ENCODE measurements at regions not wholly inside any gene's neighbourhood (a gene's known extent, or its start where the extent isn't known, plus 50 kb on each side); places are given as distances from the start of the nearest gene placed in this dataset.

- H3K27me3 Mint-ChIP-seq, result no peaks in the 10 kb centered on the region
- H3K4me3 Mint-ChIP-seq, result no peak overlapping the region
- H3K4me1 Mint-ChIP-seq, result no peaks in the 10 kb centered on the region
- H3K36me3 Mint-ChIP-seq, result no peaks in the 10 kb centered on the region
- no peak overlapping the region for H3K27ac Mint-ChIP-seq
- H3K9me3 Mint-ChIP-seq, result no peaks in the 10 kb centered on the region
- no peak for ATAC-seq
Observed at GRCh38 chr15:55003965-55004873, 192.5 kb downstream of the RSL24D1 start.

GRCh38 chr15:54998661-54999060, 198.1 kb downstream of the RSL24D1 start:
- peaks cover 4% of the 10 kb centered on the region for H3K9me3 Mint-ChIP-seq
- no peaks in the 10 kb centered on the region for H3K4me1 Mint-ChIP-seq
- no peak overlapping the region for H3K4me3 Mint-ChIP-seq
- H3K36me3 Mint-ChIP-seq, result no peaks in the 10 kb centered on the region
- no peak for ATAC-seq
- no peak overlapping the region for H3K27ac Mint-ChIP-seq
- H3K27me3 Mint-ChIP-seq, result no peaks in the 10 kb centered on the region

GRCh38 chr15:54990793-54991192, 205.9 kb downstream of the RSL24D1 start:
- Mint-ChIP-seq H3K27ac (no peak overlapping the region), H3K9me3 (peaks cover 2% of the 10 kb centered on the region), H3K27me3 (peaks cover 9% of the 10 kb centered on the region), H3K4me1 (no peaks in the 10 kb centered on the region), H3K4me3 (no peak overlapping the region), H3K36me3 (no peaks in the 10 kb centered on the region)
- no peak for ATAC-seq

- Mint-ChIP-seq H3K27me3 (peaks cover 9% of the 10 kb centered on the region), H3K36me3 (no peaks in the 10 kb centered on the region), H3K9me3 (peaks cover 2% of the 10 kb centered on the region), H3K4me1 (no peaks in the 10 kb centered on the region), H3K27ac (no peak overlapping the region), H3K4me3 (no peak overlapping the region)
- ATAC-seq, result no peak
Observed at GRCh38 chr15:54987881-54988280, 208.9 kb downstream of the RSL24D1 start.

DNA sequence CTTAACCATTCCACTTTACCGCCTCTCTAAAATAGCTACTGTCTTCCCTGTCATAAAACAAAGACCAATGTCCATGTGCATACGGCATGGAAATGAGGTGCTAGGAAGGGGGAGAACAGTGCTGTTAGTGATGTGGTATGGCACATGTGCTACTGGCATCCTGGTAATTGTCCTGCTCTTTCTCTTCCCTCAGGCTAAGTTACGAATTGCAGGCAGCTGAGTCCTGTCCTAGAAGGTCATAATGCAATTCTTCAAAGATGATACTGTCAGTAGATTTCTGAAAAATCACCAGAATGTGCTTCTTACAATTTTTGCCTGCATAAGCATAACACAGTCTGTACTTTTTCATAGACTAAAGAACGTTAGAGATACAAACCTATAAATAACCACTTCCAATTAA, 216.8 kb downstream of the RSL24D1 start:
- peaks cover 11% of the 10 kb centered on the region for H3K27me3 Mint-ChIP-seq
- no peak for ATAC-seq
- no peaks in the 10 kb centered on the region for H3K4me1 Mint-ChIP-seq
- H3K4me3 Mint-ChIP-seq, result no peak overlapping the region
- no peaks in the 10 kb centered on the region for H3K36me3 Mint-ChIP-seq
- H3K27ac Mint-ChIP-seq, result no peak overlapping the region
- peaks cover 2% of the 10 kb centered on the region for H3K9me3 Mint-ChIP-seq

DNA sequence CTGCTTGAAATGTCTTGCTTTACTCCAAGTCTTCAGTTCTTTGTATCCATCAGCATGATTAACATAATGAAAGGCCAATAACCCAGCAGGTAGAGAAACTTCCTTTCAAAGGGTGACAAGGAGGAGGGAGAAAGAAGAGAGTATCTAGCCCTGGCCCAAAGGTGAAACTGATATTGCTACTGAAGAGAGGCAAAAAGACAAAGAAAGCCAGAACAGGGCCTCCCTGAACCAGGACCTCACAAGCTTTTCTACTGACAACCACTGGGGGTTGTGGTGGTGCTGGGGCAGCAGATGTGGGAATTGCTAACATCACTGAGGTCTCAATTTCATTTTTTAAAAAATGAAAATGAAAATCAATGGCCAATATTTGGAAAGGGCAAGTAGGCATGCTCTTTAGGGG, 234.1 kb downstream of the RSL24D1 start:
- Mint-ChIP-seq H3K9me3 (peaks cover 16% of the 10 kb centered on the region), H3K4me3 (no peak overlapping the region), H3K27me3 (no peaks in the 10 kb centered on the region), H3K4me1 (no peaks in the 10 kb centered on the region), H3K36me3 (no peaks in the 10 kb centered on the region), H3K27ac (no peak overlapping the region)
- no peak for ATAC-seq

GRCh38 chr15:54960266-54960665, 236.5 kb downstream of the RSL24D1 start:
- no peak overlapping the region for H3K4me3 Mint-ChIP-seq
- no peaks in the 10 kb centered on the region for H3K4me1 Mint-ChIP-seq
- no peak overlapping the region for H3K27ac Mint-ChIP-seq
- no peak for ATAC-seq
- no peaks in the 10 kb centered on the region for H3K36me3 Mint-ChIP-seq
- H3K9me3 Mint-ChIP-seq, result peaks cover 5% of the 10 kb centered on the region
- H3K27me3 Mint-ChIP-seq, result no peaks in the 10 kb centered on the region

DNA sequence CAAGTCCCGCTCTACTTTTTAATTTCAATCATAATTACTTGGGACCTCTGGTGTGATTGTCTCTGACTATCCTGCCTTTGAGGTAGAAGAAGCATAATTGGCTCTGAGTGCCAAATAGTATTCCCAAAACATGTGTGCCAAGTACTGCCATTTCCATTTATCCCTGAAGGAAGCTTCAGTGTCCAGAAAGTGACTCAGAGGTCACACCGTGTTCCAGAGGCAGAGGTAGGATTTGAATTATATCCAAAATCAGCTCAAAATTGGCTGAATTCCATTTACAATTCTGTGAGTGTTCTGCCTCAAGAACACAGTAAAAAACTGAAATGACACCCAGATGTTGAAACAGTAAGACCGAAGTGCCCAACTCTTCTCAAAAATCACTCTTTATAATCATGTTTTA, 255.3 kb downstream of the RSL24D1 start:
- no peak overlapping the region for H3K4me3 Mint-ChIP-seq
- H3K9me3 Mint-ChIP-seq, result no peaks in the 10 kb centered on the region
- no peaks in the 10 kb centered on the region for H3K36me3 Mint-ChIP-seq
- no peak for ATAC-seq
- no peak overlapping the region for H3K27ac Mint-ChIP-seq
- H3K4me1 Mint-ChIP-seq, result no peaks in the 10 kb centered on the region
- no peaks in the 10 kb centered on the region for H3K27me3 Mint-ChIP-seq

DNA sequence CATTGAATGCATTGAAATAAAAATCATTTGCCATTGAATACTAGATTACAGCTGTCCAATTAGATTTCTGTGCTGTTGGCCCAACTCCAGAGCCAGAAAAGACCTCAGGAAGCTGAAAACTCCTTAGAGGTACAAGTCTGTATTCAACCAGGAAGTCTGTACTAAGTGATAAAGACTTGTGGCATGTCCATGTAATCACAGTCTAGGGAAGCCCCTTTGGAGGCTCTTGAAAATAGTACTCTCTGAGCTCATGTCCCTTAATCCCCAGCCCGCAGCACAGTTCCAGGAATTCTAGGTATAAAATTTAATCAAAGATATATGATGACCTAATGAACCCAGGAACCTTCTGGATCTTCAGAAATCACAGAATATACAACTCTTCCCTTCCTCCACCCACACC, 279.4 kb downstream of the RSL24D1 start:
- no peaks in the 10 kb centered on the region for H3K4me1 Mint-ChIP-seq
- no peak for ATAC-seq
- H3K9me3 Mint-ChIP-seq, result peaks cover 11% of the 10 kb centered on the region
- no peaks in the 10 kb centered on the region for H3K36me3 Mint-ChIP-seq
- H3K27me3 Mint-ChIP-seq, result no peaks in the 10 kb centered on the region
- H3K27ac Mint-ChIP-seq, result no peak overlapping the region
- H3K4me3 Mint-ChIP-seq, result no peak overlapping the region

GRCh38 chr15:54915380-54915779, 281.4 kb downstream of the RSL24D1 start:
- ATAC-seq, result no peak
- no peak overlapping the region for H3K27ac Mint-ChIP-seq
- H3K4me1 Mint-ChIP-seq, result no peaks in the 10 kb centered on the region
- H3K4me3 Mint-ChIP-seq, result no peak overlapping the region
- H3K36me3 Mint-ChIP-seq, result no peaks in the 10 kb centered on the region
- no peaks in the 10 kb centered on the region for H3K27me3 Mint-ChIP-seq
- H3K9me3 Mint-ChIP-seq, result peaks cover 5% of the 10 kb centered on the region

DNA sequence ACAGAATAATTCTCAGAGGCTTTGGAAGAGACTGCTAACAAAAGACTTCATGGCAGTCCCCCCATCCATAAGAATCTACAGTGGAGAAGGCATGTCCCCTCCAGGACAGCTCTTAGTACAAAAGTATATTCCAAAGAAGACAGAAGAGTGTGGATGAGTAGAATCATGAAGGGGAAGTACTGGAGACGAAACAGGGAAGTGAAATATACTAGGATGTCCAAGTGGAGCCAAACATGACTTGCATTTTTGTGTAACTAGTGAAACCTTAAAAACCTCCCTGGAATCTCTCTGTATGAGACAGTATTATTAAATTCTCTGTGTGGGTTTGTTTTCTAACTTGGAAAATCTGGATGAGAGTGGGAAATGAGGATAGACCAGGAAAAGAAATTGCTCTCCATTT, 312.4 kb downstream of the RSL24D1 start:
- Mint-ChIP-seq H3K27ac (no peak overlapping the region), H3K4me1 (no peaks in the 10 kb centered on the region), H3K4me3 (no peak overlapping the region), H3K36me3 (no peaks in the 10 kb centered on the region), H3K9me3 (peaks cover 14% of the 10 kb centered on the region), H3K27me3 (no peaks in the 10 kb centered on the region)
- ATAC-seq, result no peak

DNA sequence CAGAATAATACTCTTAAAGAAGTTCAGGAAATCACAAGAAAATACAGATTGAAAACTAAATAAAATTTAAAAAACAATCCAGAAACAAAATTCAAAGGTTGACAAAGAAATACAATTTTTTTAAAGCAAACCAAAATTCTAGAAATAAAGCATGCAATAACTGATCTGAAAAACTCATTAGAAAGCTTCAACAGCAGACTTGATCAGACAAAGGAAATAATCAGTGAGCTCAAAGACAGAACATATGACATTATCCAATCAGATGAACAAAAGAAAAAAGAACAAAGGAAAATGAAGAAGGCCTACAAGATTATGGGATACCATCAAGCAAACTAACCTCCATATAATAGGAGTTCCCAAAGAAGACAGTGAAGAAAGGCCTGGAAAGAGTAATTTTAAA, 336.8 kb downstream of the RSL24D1 start:
- Mint-ChIP-seq H3K9me3 (peaks cover 19% of the 10 kb centered on the region), H3K4me3 (no peak overlapping the region), H3K36me3 (peaks cover 5% of the 10 kb centered on the region), H3K27me3 (no peaks in the 10 kb centered on the region), H3K4me1 (no peaks in the 10 kb centered on the region), H3K27ac (no peak overlapping the region)
- no peak for ATAC-seq

- Mint-ChIP-seq H3K9me3 (peaks cover 6% of the 10 kb centered on the region), H3K36me3 (no peaks in the 10 kb centered on the region), H3K4me3 (no peak overlapping the region), H3K4me1 (no peaks in the 10 kb centered on the region), H3K27ac (no peak overlapping the region), H3K27me3 (no peaks in the 10 kb centered on the region)
- no peak for ATAC-seq
Observed at GRCh38 chr15:54854667-54855066, 342.1 kb downstream of the RSL24D1 start.

DNA sequence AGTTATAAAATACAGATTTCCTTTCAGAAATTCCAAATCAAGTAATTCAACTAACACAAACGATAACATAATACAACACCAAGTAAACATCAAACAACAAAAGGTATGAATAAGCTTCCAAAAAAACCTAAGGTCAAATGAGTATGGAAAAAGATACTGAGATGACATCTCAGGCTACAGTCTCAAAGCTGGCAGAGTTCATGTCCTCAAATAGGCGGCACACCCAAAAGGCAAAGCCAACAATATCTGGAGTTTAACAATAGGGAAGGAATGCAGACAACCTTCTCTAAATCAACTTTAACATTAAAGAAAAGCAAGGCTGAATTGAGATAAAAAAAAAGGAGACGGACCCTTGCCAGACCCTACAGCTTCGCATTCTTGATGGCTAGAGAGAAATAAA, 346.6 kb downstream of the RSL24D1 start:
- H3K4me3 Mint-ChIP-seq, result no peak overlapping the region

GRCh38 chr15:54843006-54843405, 353.7 kb downstream of the RSL24D1 start:
- Mint-ChIP-seq H3K27ac (no peak overlapping the region), H3K4me3 (no peak overlapping the region), H3K4me1 (no peaks in the 10 kb centered on the region), H3K36me3 (no peaks in the 10 kb centered on the region), H3K27me3 (no peaks in the 10 kb centered on the region), H3K9me3 (no peaks in the 10 kb centered on the region)
- ATAC-seq, result no peak

More for the DNA sequence above, 346.6 kb downstream of the RSL24D1 start:
- H3K9me3 Mint-ChIP-seq, result no peaks in the 10 kb centered on the region
- no peaks in the 10 kb centered on the region for H3K36me3 Mint-ChIP-seq
- no peak overlapping the region for H3K27ac Mint-ChIP-seq
- no peaks in the 10 kb centered on the region for H3K4me1 Mint-ChIP-seq
- no peaks in the 10 kb centered on the region for H3K27me3 Mint-ChIP-seq
- no peak for ATAC-seq

GRCh38 chr15:54841701-54842305, 354.9 kb downstream of the RSL24D1 start:
- Mint-ChIP-seq H3K27ac (no peak overlapping the region), H3K4me3 (no peak overlapping the region), H3K9me3 (no peaks in the 10 kb centered on the region), H3K27me3 (no peaks in the 10 kb centered on the region), H3K36me3 (no peaks in the 10 kb centered on the region), H3K4me1 (no peaks in the 10 kb centered on the region)
- no peak for ATAC-seq
